ENCODE measurements at regions not wholly inside any gene's neighbourhood (a gene's known extent, or its start where the extent isn't known, plus 50 kb on each side); places are given as distances from the start of the nearest gene placed in this dataset.

DNA sequence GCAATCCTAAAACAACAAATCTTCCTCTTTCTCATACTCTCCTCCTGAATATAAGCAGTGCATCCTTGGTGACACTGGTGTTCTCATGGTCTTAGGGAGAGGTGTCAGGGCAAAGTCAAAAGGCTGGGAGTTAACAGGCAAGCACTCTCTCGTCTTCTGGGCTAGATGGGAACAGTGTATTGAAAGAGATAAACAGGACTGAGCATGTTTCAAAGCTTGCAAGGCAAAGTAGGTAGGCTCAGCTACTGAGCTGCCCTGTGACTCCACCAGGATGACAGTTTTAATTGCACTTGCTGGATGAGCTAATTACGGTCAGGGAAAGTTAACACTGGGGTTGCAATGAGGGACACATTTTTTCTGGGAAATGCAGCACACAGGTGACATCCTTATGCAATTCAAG lies 554.9 kb upstream of the NRP1 start:
- Histone ChIP-seq H3K36me3 (ENCODE audit: control insufficient read depth in 1 of 2, insufficient read depth in 2 of 2, low read length in 2 of 2) (no peaks in the 10 kb centered on the region), H2BK120ac (ENCODE audit: insufficient read depth, low read length, poor library complexity) (no peak overlapping the region)
- no CpG with 5 or more reads among the region's 2 CpGs for WGBS (ENCODE audit: extremely low coverage, insufficient coverage, insufficient read length)

DNA sequence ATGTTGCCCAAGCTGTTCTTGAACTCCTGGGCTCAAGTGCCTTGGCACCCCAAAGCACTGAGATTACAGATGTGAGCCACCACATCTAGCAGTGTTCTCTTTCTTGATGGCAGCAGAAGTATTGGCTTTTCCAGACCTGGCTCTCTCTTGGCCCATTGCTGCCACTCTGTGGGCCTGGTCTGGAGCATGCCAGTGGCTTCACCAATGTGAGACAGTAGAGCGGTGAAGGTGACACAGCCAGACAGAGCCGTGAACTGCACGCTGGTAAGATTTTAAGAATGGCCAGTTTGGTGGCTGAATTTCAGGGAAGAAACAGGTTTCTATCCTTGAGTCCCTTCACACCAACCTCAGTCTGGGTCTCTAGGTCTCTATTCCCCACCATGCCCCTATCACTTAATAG lies 552.7 kb upstream of the NRP1 start:
- H3K23ac ChIP-seq (ENCODE audit: low read length) = no peak overlapping the region
- no peaks in the 10 kb centered on the region for H3K9me3 ChIP-seq (ENCODE audit: insufficient read depth, low read depth, low read length)
- DNase-seq = no peak
- no peak overlapping the region for H3K4me3 ChIP-seq (ENCODE audit: low read depth, low read length)
- H3K14ac ChIP-seq (ENCODE audit: low read length) = no peak overlapping the region
- H3K4ac ChIP-seq (ENCODE audit: low read depth, low read length) = no peak overlapping the region
- no peak overlapping the region for H2AFZ ChIP-seq (ENCODE audit: insufficient read depth, low read length, poor library complexity)
- H3K79me2 ChIP-seq (ENCODE audit: control insufficient read depth, insufficient read depth, low read length, poor library complexity) = no peaks in the 10 kb centered on the region
- no CpG with 5 or more reads among the region's 3 CpGs for WGBS (ENCODE audit: extremely low coverage, insufficient coverage, insufficient read length)
- H3K27me3 ChIP-seq (ENCODE audit: insufficient read depth, low read length) = no peaks in the 10 kb centered on the region
- no peak overlapping the region for H2BK5ac ChIP-seq (ENCODE audit: low read depth, low read length, poor library complexity)
- H3K4me2 ChIP-seq (ENCODE audit: low read length) = no peak overlapping the region
- no peaks in the 10 kb centered on the region for H3K36me3 ChIP-seq (ENCODE audit: control insufficient read depth in 1 of 2, insufficient read depth in 2 of 2, low read length in 2 of 2)
- no peak overlapping the region for H4K91ac ChIP-seq (ENCODE audit: low read depth, low read length)
- no peak overlapping the region for H3K27ac ChIP-seq (ENCODE audit: low read depth, low read length)
- H3K79me1 ChIP-seq (ENCODE audit: low read length) = no peaks in the 10 kb centered on the region
- no peak overlapping the region for H3K18ac ChIP-seq (ENCODE audit: low read length)
- peaks cover 0 to 5% of the 10 kb centered on the region in 2 experiments for H3K4me1 ChIP-seq (ENCODE audit: control insufficient read depth in 1 of 2, insufficient read depth in 2 of 2, low read length in 2 of 2)
- H2BK12ac ChIP-seq (ENCODE audit: low read length) = no peak overlapping the region
- no peak overlapping the region for H2AK5ac ChIP-seq (ENCODE audit: low read length)
- H4K12ac ChIP-seq (ENCODE audit: low read depth, low read length) = no peak overlapping the region
- no peak overlapping the region for H2BK120ac ChIP-seq (ENCODE audit: insufficient read depth, low read length, poor library complexity)
- no peak overlapping the region for H4K8ac ChIP-seq (ENCODE audit: low read depth, low read length)
- H3K9ac ChIP-seq (ENCODE audit: low read length) = no peak overlapping the region

More for the DNA sequence above, 554.9 kb upstream of the NRP1 start:
- Histone ChIP-seq H3K9ac (ENCODE audit: low read length) (no peak overlapping the region), H3K23ac (ENCODE audit: low read length) (peak overlapping the region; percentile 31), H3K79me1 (ENCODE audit: low read length) (no peaks in the 10 kb centered on the region), H3K9me3 (ENCODE audit: insufficient read depth, low read depth, low read length) (no peaks in the 10 kb centered on the region), H3K4ac (ENCODE audit: low read depth, low read length) (no peak overlapping the region), H4K12ac (ENCODE audit: low read depth, low read length) (no peak overlapping the region), H3K79me2 (ENCODE audit: control insufficient read depth, insufficient read depth, low read length, poor library complexity) (no peaks in the 10 kb centered on the region), H3K27me3 (ENCODE audit: insufficient read depth, low read length) (no peaks in the 10 kb centered on the region), H2AK5ac (ENCODE audit: low read length) (no peak overlapping the region), H2BK12ac (ENCODE audit: low read length) (no peak overlapping the region), H3K4me3 (ENCODE audit: low read depth, low read length) (no peak overlapping the region), H2BK5ac (ENCODE audit: low read depth, low read length, poor library complexity) (no peak overlapping the region), H4K91ac (ENCODE audit: low read depth, low read length) (no peak overlapping the region), H3K27ac (ENCODE audit: low read depth, low read length) (no peak overlapping the region), H3K14ac (ENCODE audit: low read length) (no peak overlapping the region), H3K18ac (ENCODE audit: low read length) (no peak overlapping the region), H3K4me1 (ENCODE audit: control insufficient read depth in 1 of 2, insufficient read depth in 2 of 2, low read length in 2 of 2) (peaks cover 0 to 3% of the 10 kb centered on the region in 2 experiments), H3K4me2 (ENCODE audit: low read length) (no peak overlapping the region), H4K8ac (ENCODE audit: low read depth, low read length) (no peak overlapping the region), H2AFZ (ENCODE audit: insufficient read depth, low read length, poor library complexity) (no peak overlapping the region)
- DNase-seq = no peak

DNA sequence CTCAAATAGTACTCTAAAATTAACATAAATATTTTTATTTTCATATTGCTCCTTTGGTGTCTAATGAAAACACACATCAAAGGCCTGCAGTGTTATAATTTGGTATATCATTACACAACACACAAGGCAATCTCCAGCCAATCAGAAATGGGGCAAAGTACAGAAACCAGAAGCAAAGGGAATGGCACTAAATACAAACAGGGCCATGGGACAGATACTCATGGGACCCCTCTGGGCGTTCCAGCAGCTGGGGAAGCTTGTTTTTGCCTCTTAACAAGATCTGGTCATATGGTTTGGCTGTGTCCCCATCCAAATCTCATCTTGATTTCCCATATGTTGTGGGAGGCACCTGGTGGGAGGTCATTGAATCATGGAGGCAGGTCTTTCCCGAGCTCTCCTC lies 551.8 kb upstream of the NRP1 start:
- H3K4ac ChIP-seq (ENCODE audit: low read depth, low read length) = no peak overlapping the region
- no peak overlapping the region for H2BK12ac ChIP-seq (ENCODE audit: low read length)
- no peak for DNase-seq
- H2BK120ac ChIP-seq (ENCODE audit: insufficient read depth, low read length, poor library complexity) = no peak overlapping the region
- H4K12ac ChIP-seq (ENCODE audit: low read depth, low read length) = no peak overlapping the region
- no peak overlapping the region for H2BK5ac ChIP-seq (ENCODE audit: low read depth, low read length, poor library complexity)
- no peak overlapping the region for H3K23ac ChIP-seq (ENCODE audit: low read length)
- H4K8ac ChIP-seq (ENCODE audit: low read depth, low read length) = no peak overlapping the region
- H3K79me1 ChIP-seq (ENCODE audit: low read length) = no peaks in the 10 kb centered on the region
- H3K4me3 ChIP-seq (ENCODE audit: low read depth, low read length) = no peak overlapping the region
- WGBS (ENCODE audit: extremely low coverage, insufficient coverage, insufficient read length) = no CpG with 5 or more reads among the region's 2 CpGs
- no peaks in the 10 kb centered on the region for H3K36me3 ChIP-seq (ENCODE audit: control insufficient read depth in 1 of 2, insufficient read depth in 2 of 2, low read length in 2 of 2)
- H2AK5ac ChIP-seq (ENCODE audit: low read length) = no peak overlapping the region
- H2AFZ ChIP-seq (ENCODE audit: insufficient read depth, low read length, poor library complexity) = no peak overlapping the region
- no peak overlapping the region for H3K14ac ChIP-seq (ENCODE audit: low read length)
- no peak overlapping the region for H3K4me2 ChIP-seq (ENCODE audit: low read length)
- no peaks in the 10 kb centered on the region for H3K27me3 ChIP-seq (ENCODE audit: insufficient read depth, low read length)
- no peak overlapping the region for H4K91ac ChIP-seq (ENCODE audit: low read depth, low read length)
- no peak overlapping the region for H3K18ac ChIP-seq (ENCODE audit: low read length)
- H3K4me1 ChIP-seq (ENCODE audit: control insufficient read depth in 1 of 2, insufficient read depth in 2 of 2, low read length in 2 of 2) = peaks cover 0 to 5% of the 10 kb centered on the region in 2 experiments
- H3K27ac ChIP-seq (ENCODE audit: low read depth, low read length) = no peak overlapping the region
- H3K9ac ChIP-seq (ENCODE audit: low read length) = no peak overlapping the region
- H3K79me2 ChIP-seq (ENCODE audit: control insufficient read depth, insufficient read depth, low read length, poor library complexity) = no peaks in the 10 kb centered on the region
- no peaks in the 10 kb centered on the region for H3K9me3 ChIP-seq (ENCODE audit: insufficient read depth, low read depth, low read length)

DNA sequence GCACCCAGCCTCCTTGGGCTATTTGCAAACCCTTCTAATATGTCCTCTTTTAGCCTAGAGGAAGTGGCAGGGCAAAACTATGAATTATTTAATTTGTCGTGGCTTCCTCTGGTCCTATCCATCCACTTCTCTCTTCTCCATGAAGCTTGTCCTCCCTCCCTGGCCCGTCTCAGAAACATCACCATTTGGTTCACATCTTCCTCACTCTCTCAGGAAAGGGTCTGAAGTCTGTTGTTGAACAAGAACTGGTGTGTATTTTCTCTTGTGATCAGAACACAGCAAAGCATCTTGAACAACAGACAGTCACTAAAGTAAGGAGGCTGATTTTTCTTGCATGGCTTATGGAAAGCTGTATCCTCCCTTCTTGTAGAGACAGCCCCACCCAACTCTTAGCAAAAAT lies 550.1 kb upstream of the NRP1 start:
- H4K12ac ChIP-seq (ENCODE audit: low read depth, low read length) = no peak overlapping the region
- no peak overlapping the region for H2BK5ac ChIP-seq (ENCODE audit: low read depth, low read length, poor library complexity)
- H3K4me3 ChIP-seq (ENCODE audit: low read depth, low read length) = no peak overlapping the region
- H3K4me2 ChIP-seq (ENCODE audit: low read length) = no peak overlapping the region
- peaks cover 0 to 5% of the 10 kb centered on the region in 2 experiments for H3K4me1 ChIP-seq (ENCODE audit: control insufficient read depth in 1 of 2, insufficient read depth in 2 of 2, low read length in 2 of 2)
- no CpG with 5 or more reads among the region's 2 CpGs for WGBS (ENCODE audit: extremely low coverage, insufficient coverage, insufficient read length)
- no peaks in the 10 kb centered on the region for H3K27me3 ChIP-seq (ENCODE audit: insufficient read depth, low read length)
- no peaks in the 10 kb centered on the region for H3K79me1 ChIP-seq (ENCODE audit: low read length)
- no peak overlapping the region for H3K4ac ChIP-seq (ENCODE audit: low read depth, low read length)
- no peak overlapping the region for H2BK120ac ChIP-seq (ENCODE audit: insufficient read depth, low read length, poor library complexity)
- no peaks in the 10 kb centered on the region for H3K9me3 ChIP-seq (ENCODE audit: insufficient read depth, low read depth, low read length)
- no peak overlapping the region for H3K14ac ChIP-seq (ENCODE audit: low read length)
- H3K23ac ChIP-seq (ENCODE audit: low read length) = no peak overlapping the region
- no peak overlapping the region for H2AFZ ChIP-seq (ENCODE audit: insufficient read depth, low read length, poor library complexity)
- H3K9ac ChIP-seq (ENCODE audit: low read length) = no peak overlapping the region
- no peaks in the 10 kb centered on the region for H3K79me2 ChIP-seq (ENCODE audit: control insufficient read depth, insufficient read depth, low read length, poor library complexity)
- no peaks in the 10 kb centered on the region for H3K36me3 ChIP-seq (ENCODE audit: control insufficient read depth in 1 of 2, insufficient read depth in 2 of 2, low read length in 2 of 2)
- no peak overlapping the region for H3K27ac ChIP-seq (ENCODE audit: low read depth, low read length)
- no peak overlapping the region for H3K18ac ChIP-seq (ENCODE audit: low read length)
- H4K8ac ChIP-seq (ENCODE audit: low read depth, low read length) = no peak overlapping the region
- H2AK5ac ChIP-seq (ENCODE audit: low read length) = no peak overlapping the region
- no peak overlapping the region for H2BK12ac ChIP-seq (ENCODE audit: low read length)
- DNase-seq = no peak
- no peak overlapping the region for H4K91ac ChIP-seq (ENCODE audit: low read depth, low read length)

All from trophoblast cell (in vitro differentiated cells and primary cell).